H9 (cell line): ENCODE measurements at regions not wholly inside any gene's neighbourhood (a gene's known extent, or its start where the extent isn't known, plus 50 kb on each side); places are given as distances from the start of the nearest gene placed in this dataset.

Source experiments
- DNase-seq: peaks from one replicate; pipeline ENCODE4 v3.0.0-alpha.2; 2017
- H2AFZ ChIP-seq: one replicate; pipeline ENCODE4 v1.6.1; 2013; ENCODE audit warnings: mild to moderate bottlenecking, low read length, control low read depth, moderate library complexity
- H2AK5ac ChIP-seq: 2 replicates; pipeline ENCODE4 v1.6.1; 2013; ENCODE audit warnings: low read length, control low read depth, mixed read lengths; ENCODE audit not compliant: insufficient read length
- H2BK120ac ChIP-seq: one replicate; pipeline ENCODE4 v1.6.1; 2013; ENCODE audit warnings: low read depth, mild to moderate bottlenecking, low read length, control low read depth, inconsistent platforms; ENCODE audit not compliant: poor library complexity, severe bottlenecking
- H2BK12ac ChIP-seq: 2 replicates; pipeline ENCODE4 v1.6.1; 2013; ENCODE audit warnings: low read length, control low read depth, mixed read lengths, low read depth; ENCODE audit not compliant: insufficient read length
- H2BK15ac ChIP-seq: 2 replicates; pipeline ENCODE4 v1.6.1; 2013; ENCODE audit warnings: low read depth, low read length, control low read depth
- H2BK20ac ChIP-seq: one replicate; pipeline ENCODE4 v1.6.1; 2013; ENCODE audit warnings: low read depth, mild to moderate bottlenecking, low read length, control low read depth, inconsistent platforms; ENCODE audit not compliant: poor library complexity, severe bottlenecking
- H2BK5ac ChIP-seq: 2 replicates; pipeline ENCODE4 v1.6.1; 2013; ENCODE audit warnings: low read length, control low read depth, mixed read lengths; ENCODE audit not compliant: insufficient read length
- H3K14ac ChIP-seq: 2 replicates; pipeline ENCODE4 v1.6.1; 2013; ENCODE audit warnings: low read length, control low read depth; ENCODE audit not compliant: insufficient read depth
- H3K18ac ChIP-seq: 2 replicates; pipeline ENCODE4 v1.6.1; 2013; ENCODE audit warnings: low read depth, mild to moderate bottlenecking, mixed read lengths, low read length, control low read depth; ENCODE audit not compliant: insufficient read length
- H3K23ac ChIP-seq: 2 replicates; pipeline ENCODE4 v1.6.1; 2013; ENCODE audit warnings: low read length, control low read depth, mixed read lengths, low read depth; ENCODE audit not compliant: insufficient read length
- H3K23me2 ChIP-seq: 2 replicates; pipeline ENCODE4 v1.6.1; 2013; ENCODE audit warnings: low read depth, mild to moderate bottlenecking, mixed read lengths, low read length, control low read depth; ENCODE audit not compliant: insufficient read length, poor library complexity, severe bottlenecking
- H3K27ac ChIP-seq: 2 replicates; pipeline ENCODE4 v1.5.1; 2013; ENCODE audit warnings: low read length, control low read depth, mixed read lengths, low read depth; ENCODE audit not compliant: insufficient read length
- H3K27me3 ChIP-seq: 2 replicates; pipeline ENCODE4 v1.6.1; 2013; ENCODE audit warnings: low read length, control low read depth, inconsistent platforms; ENCODE audit not compliant: insufficient read depth
- H3K4ac ChIP-seq: 2 replicates; pipeline ENCODE4 v1.6.1; 2013; ENCODE audit warnings: low read depth, mild to moderate bottlenecking, control low read depth, inconsistent platforms, low read length, moderate library complexity
- H3K4me1 ChIP-seq: 2 replicates; pipeline ENCODE4 v1.6.1; 2013; ENCODE audit warnings: low read length, control low read depth, inconsistent platforms; ENCODE audit not compliant: insufficient read depth
- H3K4me2 ChIP-seq: 2 replicates; pipeline ENCODE4 v1.6.1; 2013; ENCODE audit warnings: low read length, control low read depth, mixed read lengths; ENCODE audit not compliant: insufficient read length, insufficient read depth
- H3K56ac ChIP-seq: 2 replicates; pipeline ENCODE4 v1.6.1; 2013; ENCODE audit warnings: low read depth, mild to moderate bottlenecking, mixed read lengths, low read length, control low read depth; ENCODE audit not compliant: insufficient read length
- H3K79me1 ChIP-seq: 2 replicates; pipeline ENCODE4 v1.6.1; 2013; ENCODE audit warnings: low read depth, mild to moderate bottlenecking, moderate library complexity, low read length, control low read depth, inconsistent platforms; ENCODE audit not compliant: insufficient read depth, poor library complexity, severe bottlenecking
- H3K79me2 ChIP-seq: 2 replicates; pipeline ENCODE4 v1.6.1; 2013; ENCODE audit warnings: low read length, control low read depth, inconsistent platforms; ENCODE audit not compliant: insufficient read depth
- H3K9ac ChIP-seq: 2 replicates; pipeline ENCODE4 v1.6.1; 2013; ENCODE audit warnings: low read length, control low read depth, mixed read lengths; ENCODE audit not compliant: insufficient read length; ENCODE audit errors: extremely low read depth
- H3K9me3 ChIP-seq: one replicate; pipeline ENCODE4 v1.6.1; 2013; ENCODE audit warnings: low read depth, low read length, inconsistent platforms; ENCODE audit not compliant: control insufficient read depth
- H3T11ph ChIP-seq: one replicate; pipeline ENCODE4 v1.6.1; 2013; ENCODE audit warnings: mild to moderate bottlenecking, low read length, control low read depth, inconsistent platforms
- H4K20me1 ChIP-seq: one replicate; pipeline ENCODE4 v1.6.1; 2013; ENCODE audit not compliant: control insufficient read depth, insufficient read length, insufficient read depth
- H4K5ac ChIP-seq: 2 replicates; pipeline ENCODE4 v1.6.1; 2013; ENCODE audit warnings: low read depth, mild to moderate bottlenecking, mixed read lengths, low read length, control low read depth; ENCODE audit not compliant: insufficient read length
- H4K8ac ChIP-seq: replicated peaks from 2 replicates; pipeline ENCODE4 v1.6.1; 2013; ENCODE audit warnings: low read length, control low read depth, mixed read lengths, low read depth; ENCODE audit not compliant: insufficient read length
- H4K91ac ChIP-seq: 2 replicates; pipeline ENCODE4 v1.6.1; 2013; ENCODE audit warnings: low read depth, mild to moderate bottlenecking, moderate library complexity, mixed read lengths, low read length, control low read depth; ENCODE audit not compliant: insufficient read length
- H3K27ac Mint-ChIP-seq, 3 experiments: 2 replicates in 2 of 3; 3 replicates in 1 of 3; pipeline ENCODE4 v1.8.0; 2020 to 2021; ENCODE audit warnings: mixed read lengths in 3 of 3, mild to moderate bottlenecking in 1 of 3, moderate library complexity in 1 of 3
- H3K27me3 Mint-ChIP-seq: 2 replicates; pipeline ENCODE4 v1.8.0; 2021; ENCODE audit warnings: low read depth, mild to moderate bottlenecking, moderate library complexity, mixed read lengths
- H3K36me3 Mint-ChIP-seq, 3 experiments: 2 replicates in 2 of 3; 3 replicates in 1 of 3; pipeline ENCODE4 v1.8.0; 2020 to 2021; ENCODE audit warnings: low read depth in 3 of 3, mixed read lengths in 3 of 3; ENCODE audit not compliant: insufficient read depth in 1 of 3
- H3K4me1 Mint-ChIP-seq, 2 experiments: 2 replicates each; pipeline ENCODE4 v1.8.0; 2020; ENCODE audit warnings: mixed read lengths in 2 of 2
- H3K4me3 Mint-ChIP-seq, 2 experiments: 2 replicates in 1 of 2; 3 replicates in 1 of 2; pipeline ENCODE4 v1.8.0; 2020 to 2021; ENCODE audit warnings: mild to moderate bottlenecking in 2 of 2, mixed read lengths in 2 of 2, moderate library complexity in 1 of 2
- H3K9me3 Mint-ChIP-seq, 2 experiments: 2 replicates in 1 of 2; 3 replicates in 1 of 2; pipeline ENCODE4 v1.8.0; 2020; ENCODE audit warnings: mild to moderate bottlenecking in 2 of 2, mixed read lengths in 2 of 2, moderate library complexity in 1 of 2
- CTCF ChIP-seq: fragments of 200-600 bp; sonication (generic); conservative IDR thresholded peaks from 3 replicates; pipeline ENCODE4 v1.8.0; 2021; ENCODE audit warnings: antibody characterized with exemption, mild to moderate bottlenecking
- WGBS: extraction: QIAGEN DNeasy Blood & Tissue Kit; methylation state at CpG from one replicate; pipeline ENCODE4 v1.1.7; 2013; ENCODE audit warnings: missing lambda C conversion rate, low lambda C conversion rate, mixed read lengths; ENCODE audit not compliant: insufficient read length; ENCODE audit errors: extremely low coverage; 5-methylcytosine and 5-hydroxymethylcytosine counted together

GRCh38 chr6:115370202-115370601, 690.5 kb downstream of the FRK start:
- no peak overlapping the region for H3K9ac ChIP-seq
- DNase-seq = no peak
- no peak overlapping the region for H3K27ac ChIP-seq
- H3K23me2 ChIP-seq = no peaks in the 10 kb centered on the region
- no peak overlapping the region for H3K56ac ChIP-seq
- no peak overlapping the region for H4K8ac ChIP-seq
- H3T11ph ChIP-seq = no peak overlapping the region
- no peak overlapping the region for H2BK20ac ChIP-seq
- H3K14ac ChIP-seq = no peak overlapping the region
- no peak overlapping the region for H2BK5ac ChIP-seq
- no peak overlapping the region for H4K5ac ChIP-seq
- no peak for TF ChIP-seq CTCF
- Mint-ChIP-seq H3K4me3 (no peak overlapping the region), H3K36me3 (peaks cover 8 to 22% (median 17%) of the 10 kb centered on the region in 3 experiments), H3K9me3 (peaks cover 10 to 20% of the 10 kb centered on the region in 2 experiments), H3K27me3 (no peaks in the 10 kb centered on the region), H3K27ac (no peak overlapping the region), H3K4me1 (no peaks in the 10 kb centered on the region; a peak in 2 of 4 replicates)
- H4K91ac ChIP-seq = no peak overlapping the region
- no CpG with 5 or more reads among the region's 2 CpGs for WGBS
- H3K27me3 ChIP-seq = no peaks in the 10 kb centered on the region
- no peaks in the 10 kb centered on the region for H3K79me2 ChIP-seq
- H3K4me1 ChIP-seq = no peaks in the 10 kb centered on the region
- H2BK120ac ChIP-seq = no peak overlapping the region
- no peak overlapping the region for H2BK15ac ChIP-seq
- H3K9me3 ChIP-seq = no peaks in the 10 kb centered on the region
- H2BK12ac ChIP-seq = no peak overlapping the region
- H3K4me2 ChIP-seq = no peak overlapping the region
- no peak overlapping the region for H2AFZ ChIP-seq
- no peak overlapping the region for H3K18ac ChIP-seq
- no peak overlapping the region for H2AK5ac ChIP-seq
- no peaks in the 10 kb centered on the region for H3K79me1 ChIP-seq
- no peak overlapping the region for H3K4ac ChIP-seq
- no peak overlapping the region for H3K23ac ChIP-seq
- H4K20me1 ChIP-seq = no peaks in the 10 kb centered on the region
